ENCODE measurements at regions not wholly inside any gene's neighbourhood (a gene's known extent, or its start where the extent isn't known, plus 50 kb on each side); places are given as distances from the start of the nearest gene placed in this dataset.

DNA sequence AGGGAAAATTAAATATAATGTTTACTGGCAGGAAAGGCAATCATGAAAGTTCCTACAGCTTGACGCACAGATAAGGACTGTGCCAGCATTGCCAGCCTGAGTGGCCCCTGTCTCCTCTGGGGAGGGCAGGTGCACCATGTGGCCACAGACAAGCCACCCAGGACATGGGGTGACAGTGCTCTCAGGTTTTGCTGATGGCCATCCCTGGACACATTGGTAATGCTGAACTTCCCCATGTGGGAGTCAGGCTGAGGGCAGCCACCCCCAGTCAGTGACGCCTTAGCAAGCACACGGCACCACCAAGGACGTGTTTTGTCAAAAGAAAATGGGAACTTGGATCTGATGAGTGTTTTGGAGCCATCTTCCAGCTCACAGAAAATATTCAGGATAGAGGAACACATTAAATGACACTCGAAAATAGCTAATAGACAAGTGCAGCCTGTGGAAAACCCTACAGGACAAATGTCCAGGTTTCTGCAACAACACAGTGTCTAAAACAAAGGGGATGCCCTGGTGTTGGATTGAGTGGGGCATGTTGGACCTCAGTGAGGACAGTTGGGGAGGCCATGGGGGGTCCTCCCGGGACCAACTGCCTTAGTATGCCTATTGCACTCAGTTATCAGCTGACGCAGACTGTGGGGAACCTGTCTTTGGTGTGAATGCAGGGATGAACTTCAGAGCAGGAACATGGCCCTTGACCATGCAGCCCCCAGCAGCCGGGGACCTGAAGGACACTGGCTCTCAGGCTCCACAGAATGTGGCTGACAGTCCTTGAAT lies 1450.5 kb downstream of the BRD1 start:
- DNase-seq: no peak

DNA sequence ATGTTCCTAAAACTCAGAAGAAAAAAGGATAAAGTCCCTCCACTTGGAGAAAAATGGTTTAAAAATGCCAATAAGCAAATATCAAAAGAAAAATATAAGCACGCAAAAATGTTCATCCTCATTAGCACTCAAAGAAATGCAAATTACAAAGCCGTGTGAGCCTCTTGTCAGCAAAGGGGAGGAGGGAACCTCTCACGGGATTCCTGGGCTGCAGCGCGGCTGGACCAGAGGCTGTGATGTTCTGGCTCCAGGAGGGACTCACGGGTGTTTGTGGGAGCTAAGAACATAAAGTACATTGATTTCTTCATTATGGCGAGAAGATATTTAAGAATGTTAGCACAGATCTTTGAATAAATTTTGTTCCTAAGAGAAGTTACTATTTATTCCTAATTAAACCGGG lies 1451.2 kb downstream of the BRD1 start:
- DNase-seq: no peak

GRCh38 chr22:48373626-48374173 lies 1454.0 kb downstream of the BRD1 start:
- DNase-seq: no peak

DNA sequence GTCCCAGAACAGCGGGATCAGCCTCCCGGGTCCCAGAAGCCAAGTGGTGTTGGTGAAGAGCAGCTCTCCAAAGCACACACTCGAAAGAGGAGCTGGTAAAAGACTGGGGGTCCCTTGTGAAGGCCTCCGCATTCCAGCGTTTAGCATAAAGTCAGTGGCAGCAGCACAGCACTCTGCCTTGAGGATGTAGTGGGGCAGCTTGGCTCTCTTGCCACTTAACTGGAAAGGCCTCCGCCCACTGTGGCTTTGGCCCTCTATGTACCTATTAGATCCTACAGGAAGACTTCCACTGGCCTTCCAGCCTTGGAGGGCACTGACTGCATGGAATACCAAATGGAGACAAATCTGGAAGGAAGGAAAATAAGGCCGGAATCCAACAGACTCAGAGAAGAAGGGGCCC lies 1455.3 kb downstream of the BRD1 start:
- no peak for DNase-seq

GRCh38 chr22:48371391-48371790 lies 1456.3 kb downstream of the BRD1 start:
- no peak for DNase-seq

GRCh38 chr22:48370508-48371325 lies 1457.0 kb downstream of the BRD1 start:
- no peak for DNase-seq

- DNase-seq: no peak
Observed at GRCh38 chr22:48369789-48370507, 1457.7 kb downstream of the BRD1 start.

GRCh38 chr22:48368975-48369525 lies 1458.6 kb downstream of the BRD1 start:
- no peak for DNase-seq

- no peak for DNase-seq
Observed at GRCh38 chr22:48367731-48368130, 1459.9 kb downstream of the BRD1 start.

- DNase-seq: no peak
Observed at GRCh38 chr22:48366591-48366990, 1461.1 kb downstream of the BRD1 start.

- no peak for DNase-seq
Observed at GRCh38 chr22:48366056-48366455, 1461.6 kb downstream of the BRD1 start.

DNA sequence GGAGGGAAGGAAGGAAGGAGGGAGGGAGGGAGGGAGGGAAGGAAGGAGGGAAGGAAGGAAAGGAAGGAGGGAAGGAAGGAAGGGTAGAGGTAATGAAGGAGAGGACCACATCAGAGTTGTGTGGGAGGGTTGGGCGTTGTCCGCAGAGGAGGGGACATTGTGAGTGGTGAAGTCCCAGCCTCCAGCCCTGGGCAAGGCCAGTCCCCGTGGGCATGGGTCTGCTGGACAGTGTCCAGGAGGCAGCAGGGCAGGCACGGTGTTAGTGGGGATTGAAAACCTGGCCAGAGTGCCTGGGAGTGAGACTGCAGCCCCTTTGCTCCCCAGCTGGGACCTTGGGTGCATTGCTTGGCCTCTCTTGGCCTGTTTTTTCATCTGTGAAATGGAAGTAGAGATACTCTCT lies 1462.3 kb downstream of the BRD1 start:
- no peak for DNase-seq

DNA sequence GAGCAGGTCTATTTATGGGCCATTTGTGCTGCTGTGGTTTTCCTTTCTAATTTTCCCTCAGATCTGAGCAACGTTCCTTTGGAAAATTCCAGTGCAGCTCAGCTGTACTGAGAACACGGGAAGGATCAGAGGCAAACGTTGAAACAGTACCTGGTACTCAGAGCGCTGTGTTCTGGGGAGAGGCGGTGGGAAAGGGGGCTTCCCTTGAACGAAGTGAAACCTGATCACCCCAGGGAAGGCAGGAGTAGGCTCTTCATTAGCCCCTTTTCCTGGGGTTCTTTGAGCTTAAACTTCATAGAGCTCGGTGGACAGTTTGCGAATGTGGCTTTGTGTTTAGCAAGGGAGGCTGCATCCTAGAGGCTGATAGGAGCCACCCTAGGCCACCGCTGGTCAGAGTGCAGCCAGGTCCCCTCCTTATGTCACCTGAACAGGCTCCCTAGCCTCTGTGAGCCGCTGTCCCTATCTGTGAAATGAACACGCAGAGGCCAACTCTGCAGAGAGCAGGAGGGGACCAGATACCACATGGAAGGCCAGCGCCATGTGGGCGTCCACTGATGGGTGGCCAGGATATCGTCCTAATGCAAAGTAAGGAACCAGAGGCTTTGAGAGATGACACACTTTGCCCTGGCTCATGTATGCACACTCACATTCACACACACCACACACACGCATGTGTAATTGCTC lies 1464.8 kb downstream of the BRD1 start:
- no peak for DNase-seq

DNA sequence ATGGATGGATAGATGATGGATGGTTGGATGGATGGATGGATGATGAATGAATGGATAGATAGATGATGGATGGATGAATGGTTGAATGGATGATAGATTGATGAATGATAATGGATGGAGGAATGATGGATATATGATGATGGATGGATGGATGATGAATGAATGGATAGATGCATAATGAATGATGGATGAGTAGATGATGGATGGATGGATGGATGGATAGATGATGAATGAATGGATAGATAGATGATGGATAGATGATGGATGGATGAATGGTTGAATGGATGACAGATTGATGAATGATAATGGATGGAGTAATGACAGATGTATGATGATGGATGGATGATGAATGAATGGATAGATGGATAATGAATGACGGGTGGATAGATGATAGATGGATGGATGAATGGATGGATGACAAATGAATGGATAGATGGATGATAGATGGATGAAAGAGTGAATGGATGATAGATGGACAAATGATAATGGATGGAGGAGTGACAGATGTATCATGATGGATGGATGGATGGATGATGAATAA lies 1466.5 kb downstream of the BRD1 start:
- no peak for DNase-seq

GRCh38 chr22:48359613-48359965 lies 1468.1 kb downstream of the BRD1 start:
- no peak for DNase-seq

DNA sequence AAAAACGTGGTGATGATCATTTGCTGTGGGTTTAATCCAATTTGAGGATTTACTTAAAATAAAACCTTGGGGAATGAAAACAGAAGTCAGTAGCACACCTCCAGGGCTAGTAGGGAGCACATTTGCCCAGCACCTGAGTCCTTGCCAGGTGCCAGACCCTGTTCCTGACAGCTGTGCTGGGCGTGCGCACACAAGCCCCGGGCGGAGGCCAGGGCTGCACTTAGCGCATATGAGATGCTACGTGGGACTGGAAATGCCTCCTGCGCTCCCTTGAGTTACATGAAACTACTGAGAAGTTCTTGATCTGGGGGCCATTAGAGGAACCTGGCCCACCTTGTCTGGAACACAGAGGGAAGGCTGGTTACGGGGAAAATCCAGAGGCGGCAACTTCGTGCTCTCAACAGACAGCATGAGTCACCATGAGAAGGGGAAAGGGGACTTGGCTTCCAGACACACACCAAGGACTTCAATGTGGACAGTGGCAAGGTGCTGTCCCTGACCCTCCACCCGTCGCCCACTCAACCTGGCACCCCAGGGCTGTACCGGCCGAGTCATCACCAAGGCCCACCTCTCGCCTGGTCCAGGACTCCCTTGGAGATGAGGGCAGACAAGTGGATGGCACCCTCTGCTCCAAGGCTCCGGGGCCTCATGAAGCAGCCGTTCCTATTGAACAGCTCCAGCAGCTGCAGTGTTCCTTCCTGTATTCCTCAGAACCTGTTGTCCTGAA lies 1468.6 kb downstream of the BRD1 start:
- no peak for DNase-seq

DNA sequence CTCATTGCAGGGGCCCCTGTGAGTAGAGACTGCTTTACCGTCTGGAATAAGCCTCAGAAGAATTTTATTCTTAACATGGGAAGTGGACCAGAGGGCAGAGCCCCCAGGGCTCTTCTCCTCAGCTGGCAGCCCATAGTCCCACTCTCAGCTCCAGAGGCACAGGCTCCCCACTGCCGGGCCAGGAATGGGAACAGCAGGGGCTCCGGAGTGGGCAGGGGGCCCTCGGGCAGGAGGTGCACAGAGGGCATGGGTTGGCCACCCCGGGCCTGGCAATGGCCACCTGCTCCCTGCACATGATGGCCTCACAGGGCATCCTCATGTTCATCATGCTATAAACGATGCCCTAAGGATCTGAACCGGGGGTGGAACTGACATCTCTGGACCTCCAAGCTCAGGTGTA lies 1469.7 kb downstream of the BRD1 start:
- no peak for DNase-seq

- no peak for DNase-seq
Observed at GRCh38 chr22:48357196-48357595, 1470.5 kb downstream of the BRD1 start.

DNA sequence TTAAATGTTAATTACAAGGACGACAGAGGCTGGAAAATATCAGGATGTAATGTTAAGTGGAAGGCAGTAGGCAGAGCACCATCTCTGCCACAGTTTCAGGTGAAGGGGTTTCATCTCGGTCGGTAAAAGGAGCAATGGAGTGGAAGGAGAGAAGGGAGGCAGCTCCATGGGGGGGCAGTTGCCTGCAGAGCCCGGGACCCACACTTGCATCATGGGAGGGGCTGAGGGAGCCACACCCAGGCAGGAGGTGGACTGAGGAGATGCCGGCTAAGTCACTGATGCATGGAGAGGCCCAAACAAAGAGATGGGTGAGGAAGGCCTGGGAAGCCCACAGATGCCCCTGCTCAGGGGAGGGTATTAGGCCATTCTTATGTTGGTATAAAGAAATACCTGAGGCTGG lies 1470.9 kb downstream of the BRD1 start:
- no peak for DNase-seq

DNA sequence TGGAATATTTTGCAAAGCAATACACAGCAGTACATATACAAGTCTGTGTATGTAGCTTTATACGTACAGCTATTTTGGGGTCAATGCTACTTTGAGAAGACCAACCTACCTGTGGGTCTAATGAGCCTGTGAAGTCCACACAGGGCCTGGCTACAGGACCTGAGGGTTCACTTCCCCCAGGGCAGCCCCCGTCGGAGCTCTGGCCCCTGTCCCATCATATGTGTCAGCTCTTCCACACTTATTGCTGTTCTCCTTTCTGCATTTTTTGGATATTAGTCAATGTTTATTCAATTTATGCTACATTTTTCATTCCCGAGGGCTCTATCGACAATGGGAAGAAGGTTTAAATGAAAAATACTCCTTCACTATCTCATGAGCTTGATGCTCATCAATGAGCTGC lies 1473.6 kb downstream of the BRD1 start:
- DNase-seq: no peak

Measured in amygdala (tissue), 56 donors.